SU-DHL-6 (cell line): ENCODE measurements at regions not wholly inside any gene's neighbourhood (a gene's known extent, or its start where the extent isn't known, plus 50 kb on each side); places are given as distances from the start of the nearest gene placed in this dataset.

Experiments
- H2AFZ ChIP-seq: fragments of 200-600 bp; sonication (generic); 2 replicates; pipeline ENCODE4 v1.6.1; 2014; ENCODE audit warnings: low read depth, mild to moderate bottlenecking, moderate library complexity, mixed read lengths, antibody characterized with exemption, low read length; ENCODE audit not compliant: severe bottlenecking
- H3F3A ChIP-seq: fragments of 200-600 bp; shearing (Covaris generic); 2 replicates; pipeline ENCODE4 v1.6.0; 2016; ENCODE audit warnings: antibody characterized with exemption, mild to moderate bottlenecking; ENCODE audit not compliant: insufficient read depth
- H3K27ac ChIP-seq: fragments of 200-600 bp; sonication (generic); 2 replicates; pipeline ENCODE4 v1.5.1; 2016; ENCODE audit warnings: low read depth, mild to moderate bottlenecking, low read length, moderate library complexity, mixed read lengths
- H3K27me3 ChIP-seq: fragments of 200-600 bp; sonication (generic), shearing (Covaris generic); 2 replicates; pipeline ENCODE4 v1.6.0; 2014; ENCODE audit warnings: mild to moderate bottlenecking, low read length
- H3K36me3 ChIP-seq: fragments of 200-600 bp; sonication (generic); 2 replicates; pipeline ENCODE4 v1.6.1; 2014; ENCODE audit warnings: mild to moderate bottlenecking, low read length, mixed read lengths
- H3K4me2 ChIP-seq: fragments of 300-600, 200-600 bp; shearing (Covaris generic), sonication (generic); 2 replicates; pipeline ENCODE4 v1.6.0; 2014; ENCODE audit warnings: low read length, low read depth, mild to moderate bottlenecking; ENCODE audit not compliant: poor library complexity, severe bottlenecking
- H3K4me3 ChIP-seq: fragments of 200-600 bp; sonication (generic); 2 replicates; pipeline ENCODE4 v1.5.1; 2014; ENCODE audit warnings: antibody characterized with exemption, low read length, mild to moderate bottlenecking, mixed read lengths; ENCODE audit not compliant: insufficient read depth, poor library complexity, severe bottlenecking
- H3K79me2 ChIP-seq: fragments of 200-600 bp; sonication (generic); 2 replicates; pipeline ENCODE4 v1.6.1; 2014; ENCODE audit warnings: mild to moderate bottlenecking, low read length, moderate library complexity; ENCODE audit not compliant: insufficient read depth
- H3K9ac ChIP-seq: fragments of 200-600 bp; sonication (generic); 2 replicates; pipeline ENCODE4 v1.7.0; 2014; ENCODE audit warnings: mild to moderate bottlenecking, low read length
- H3K9me2 ChIP-seq: fragments of 200-600 bp; sonication (generic); replicated peaks from 2 replicates; pipeline ENCODE4 v1.6.1; 2014; ENCODE audit warnings: low read length; ENCODE audit not compliant: insufficient read depth
- H3K9me3 ChIP-seq: fragments of 200-600 bp; sonication (generic); 2 replicates; pipeline ENCODE4 v1.6.1; 2014; ENCODE audit warnings: low read length, mixed read lengths; ENCODE audit not compliant: insufficient read depth
- H4K20me1 ChIP-seq: fragments of 200-600 bp; sonication (generic); 2 replicates; pipeline ENCODE4 v1.6.1; 2014; ENCODE audit warnings: low read depth, mild to moderate bottlenecking, antibody characterized with exemption, low read length, moderate library complexity, mixed read lengths
- CTCF ChIP-seq: fragments of 200-600 bp; sonication (generic); IDR thresholded peaks from one replicate; pipeline ENCODE4 v1.5.1; 2017; ENCODE audit warnings: antibody characterized with exemption, mild to moderate bottlenecking, low read length, moderate library complexity; ENCODE audit not compliant: insufficient read depth, poor library complexity, severe bottlenecking
- EZH2phosphoT487 ChIP-seq: fragments of 200-600 bp; sonication (generic), shearing (Covaris generic); conservative IDR thresholded peaks from 2 replicates; pipeline ENCODE4 v1.6.1; 2018; ENCODE audit warnings: mild to moderate bottlenecking, antibody characterized with exemption, low read length, moderate library complexity, mixed read lengths

- Histone ChIP-seq H3K36me3 (no peaks in the 10 kb centered on the region), H2AFZ (no peak overlapping the region), H3K9me2 (no peaks in the 10 kb centered on the region), H3K27me3 (no peaks in the 10 kb centered on the region), H3K9ac (no peak overlapping the region), H3K9me3 (no peaks in the 10 kb centered on the region), H3F3A (no peaks in the 10 kb centered on the region), H3K4me2 (no peak overlapping the region), H3K27ac (no peak overlapping the region), H4K20me1 (no peaks in the 10 kb centered on the region), H3K4me3 (no peak overlapping the region), H3K79me2 (no peaks in the 10 kb centered on the region)
- TF ChIP-seq CTCF (no peak), EZH2phosphoT487 (no peak)
Measured at GRCh38 chr9:103919605-103920209, 174.4 kb upstream of the SMC2 start.

GRCh38 chr9:103928442-103928841 is 165.7 kb upstream of the SMC2 start:
- Histone ChIP-seq H4K20me1 (no peaks in the 10 kb centered on the region), H2AFZ (no peak overlapping the region), H3K9me2 (no peaks in the 10 kb centered on the region), H3K4me2 (no peak overlapping the region), H3K9ac (no peak overlapping the region), H3K27me3 (no peaks in the 10 kb centered on the region), H3K9me3 (no peaks in the 10 kb centered on the region), H3K79me2 (no peaks in the 10 kb centered on the region), H3K27ac (no peak overlapping the region), H3F3A (no peaks in the 10 kb centered on the region), H3K4me3 (no peak overlapping the region), H3K36me3 (no peaks in the 10 kb centered on the region; the same call in 1 of the 2 replicates)
- TF ChIP-seq EZH2phosphoT487 (no peak), CTCF (no peak)

- H3K4me3 ChIP-seq, result no peak overlapping the region
- H3K4me2 ChIP-seq, result no peak overlapping the region
Measured at GRCh38 chr9:103941104-103941503, 153.0 kb upstream of the SMC2 start.

More at GRCh38 chr9:103941104-103941503, 153.0 kb upstream of the SMC2 start:
- Histone ChIP-seq H3K9me3 (no peaks in the 10 kb centered on the region), H4K20me1 (0 out of 2 replicates have a peak, but pooled peaks cover 6% of the 10 kb centered on the region), H2AFZ (no peak overlapping the region), H3K9ac (no peak overlapping the region), H3K27ac (no peak overlapping the region), H3K9me2 (no peaks in the 10 kb centered on the region), H3K27me3 (no peaks in the 10 kb centered on the region), H3K79me2 (no peaks in the 10 kb centered on the region), H3F3A (no peaks in the 10 kb centered on the region; the same call in 1 of the 2 replicates), H3K36me3 (no peaks in the 10 kb centered on the region)
- TF ChIP-seq EZH2phosphoT487, result no peak
- TF ChIP-seq CTCF, result no peak
